Hepatocyte (in vitro differentiated cells): ENCODE measurements at regions not wholly inside any gene's neighbourhood (a gene's known extent, or its start where the extent isn't known, plus 50 kb on each side); places are given as distances from the start of the nearest gene placed in this dataset.

Source experiments
- EZH2 ChIP-seq: fragments of 200-600 bp; sonication (generic); IDR thresholded peaks from 2 replicates; pipeline ENCODE4 v1.6.1; 2016; ENCODE audit warnings: antibody characterized with exemption, mild to moderate bottlenecking, borderline replicate concordance
- EZH2phosphoT487 ChIP-seq: fragments of 200-600 bp; sonication (generic); IDR thresholded peaks from one replicate; pipeline ENCODE4 v1.6.1; 2018; ENCODE audit warnings: antibody characterized with exemption, mild to moderate bottlenecking, low read depth, moderate library complexity; ENCODE audit not compliant: unreplicated experiment, severe bottlenecking
- TF ChIP-seq, protein P1 (sequence below): fragments of 200-600 bp; sonication (generic); IDR thresholded peaks from 2 replicates; pipeline ENCODE4 v1.5.1; 2016; ENCODE audit warnings: antibody characterized with exemption, mild to moderate bottlenecking; ENCODE audit not compliant: poor library complexity

DNA sequence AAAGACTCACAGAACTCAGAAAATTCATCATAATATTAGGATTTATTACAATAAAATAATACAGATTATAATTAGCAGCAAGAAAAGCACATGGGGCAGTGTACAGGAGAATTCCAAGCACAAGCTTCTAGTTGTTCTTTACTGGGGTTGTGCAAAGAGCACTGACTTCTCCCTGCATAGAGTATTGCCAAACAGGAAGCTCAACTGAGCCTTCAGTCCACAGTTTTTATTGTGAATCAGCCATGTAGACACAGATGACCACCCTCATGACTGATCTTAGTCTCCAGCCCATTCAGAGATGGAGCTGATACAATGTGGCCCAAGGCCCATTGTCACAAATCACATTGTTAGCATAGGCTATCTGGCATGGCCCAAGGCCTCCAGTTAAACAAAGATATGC, 798.9 kb downstream of the KCNA4 start:
- TF ChIP-seq, protein P1, sequence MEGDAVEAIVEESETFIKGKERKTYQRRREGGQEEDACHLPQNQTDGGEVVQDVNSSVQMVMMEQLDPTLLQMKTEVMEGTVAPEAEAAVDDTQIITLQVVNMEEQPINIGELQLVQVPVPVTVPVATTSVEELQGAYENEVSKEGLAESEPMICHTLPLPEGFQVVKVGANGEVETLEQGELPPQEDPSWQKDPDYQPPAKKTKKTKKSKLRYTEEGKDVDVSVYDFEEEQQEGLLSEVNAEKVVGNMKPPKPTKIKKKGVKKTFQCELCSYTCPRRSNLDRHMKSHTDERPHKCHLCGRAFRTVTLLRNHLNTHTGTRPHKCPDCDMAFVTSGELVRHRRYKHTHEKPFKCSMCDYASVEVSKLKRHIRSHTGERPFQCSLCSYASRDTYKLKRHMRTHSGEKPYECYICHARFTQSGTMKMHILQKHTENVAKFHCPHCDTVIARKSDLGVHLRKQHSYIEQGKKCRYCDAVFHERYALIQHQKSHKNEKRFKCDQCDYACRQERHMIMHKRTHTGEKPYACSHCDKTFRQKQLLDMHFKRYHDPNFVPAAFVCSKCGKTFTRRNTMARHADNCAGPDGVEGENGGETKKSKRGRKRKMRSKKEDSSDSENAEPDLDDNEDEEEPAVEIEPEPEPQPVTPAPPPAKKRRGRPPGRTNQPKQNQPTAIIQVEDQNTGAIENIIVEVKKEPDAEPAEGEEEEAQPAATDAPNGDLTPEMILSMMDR, result no peak
- no peak for TF ChIP-seq EZH2phosphoT487
- no peak for TF ChIP-seq EZH2
